ENCODE measurements at regions not wholly inside any gene's neighbourhood (a gene's known extent, or its start where the extent isn't known, plus 50 kb on each side); places are given as distances from the start of the nearest gene placed in this dataset.

GRCh38 chr2:129734343-129735034 lies 245.0 kb upstream of the RAB6C start:
- no peak for DNase-seq (ENCODE audit: low read depth in 6 of 9, low spot score in 9 of 9)
- Histone ChIP-seq H3K36me3 (ENCODE audit: control insufficient read depth in 2 of 2, insufficient read depth in 2 of 2, low read length in 1 of 2) (no peaks in the 10 kb centered on the region), H3K9me3 (ENCODE audit: control insufficient read depth in 2 of 2, insufficient read depth in 1 of 2, low read length in 1 of 2) (no peaks in the 10 kb centered on the region), H3K27ac (ENCODE audit: low read depth in 1 of 2, low read length in 1 of 2) (no peak overlapping the region), H3K4me3 (ENCODE audit: low read length in 2 of 2) (no peak overlapping the region), H3K4me1 (ENCODE audit: control insufficient read depth in 2 of 2, insufficient read depth in 2 of 2, low read length in 2 of 2) (no peaks in the 10 kb centered on the region), H3K27me3 (ENCODE audit: control insufficient read depth in 2 of 2, insufficient read depth in 1 of 2, low read length in 1 of 2) (no peaks in the 10 kb centered on the region)
- 95% methylated on average over 10 of the region's 10 CpGs for WGBS

GRCh38 chr2:129735576-129735975 lies 243.9 kb upstream of the RAB6C start:
- H3K27ac ChIP-seq (ENCODE audit: low read depth in 1 of 2, low read length in 1 of 2) = no peak overlapping the region
- no peak overlapping the region for H3K4me3 ChIP-seq (ENCODE audit: low read length in 2 of 2)
- H3K36me3 ChIP-seq (ENCODE audit: control insufficient read depth in 2 of 2, insufficient read depth in 2 of 2, low read length in 1 of 2) = no peaks in the 10 kb centered on the region
- WGBS = 96% methylated on average over 5 of the region's 6 CpGs
- no peaks in the 10 kb centered on the region for H3K27me3 ChIP-seq (ENCODE audit: control insufficient read depth in 2 of 2, insufficient read depth in 1 of 2, low read length in 1 of 2)
- no peaks in the 10 kb centered on the region for H3K9me3 ChIP-seq (ENCODE audit: control insufficient read depth in 2 of 2, insufficient read depth in 1 of 2, low read length in 1 of 2)
- H3K4me1 ChIP-seq (ENCODE audit: control insufficient read depth in 2 of 2, insufficient read depth in 2 of 2, low read length in 2 of 2) = no peaks in the 10 kb centered on the region
- no peak for DNase-seq (ENCODE audit: low read depth in 6 of 9, low spot score in 9 of 9)

GRCh38 chr2:129737660-129738527 lies 241.6 kb upstream of the RAB6C start:
- H3K4me3 ChIP-seq (ENCODE audit: low read length in 2 of 2) = no peak overlapping the region
- H3K27ac ChIP-seq (ENCODE audit: low read depth in 1 of 2, low read length in 1 of 2) = no peak overlapping the region
- no peaks in the 10 kb centered on the region for H3K27me3 ChIP-seq (ENCODE audit: control insufficient read depth in 2 of 2, insufficient read depth in 1 of 2, low read length in 1 of 2)
- no peaks in the 10 kb centered on the region for H3K36me3 ChIP-seq (ENCODE audit: control insufficient read depth in 2 of 2, insufficient read depth in 2 of 2, low read length in 1 of 2)
- DNase-seq (ENCODE audit: low read depth in 6 of 9, low spot score in 9 of 9) = no peak
- H3K4me1 ChIP-seq (ENCODE audit: control insufficient read depth in 2 of 2, insufficient read depth in 2 of 2, low read length in 2 of 2) = no peaks in the 10 kb centered on the region
- H3K9me3 ChIP-seq (ENCODE audit: control insufficient read depth in 2 of 2, insufficient read depth in 1 of 2, low read length in 1 of 2) = no peaks in the 10 kb centered on the region
- WGBS = 93% methylated on average over 15 of the region's 15 CpGs

- no peak overlapping the region for H3K27ac ChIP-seq (ENCODE audit: low read depth in 1 of 2, low read length in 1 of 2)
- no peaks in the 10 kb centered on the region for H3K4me1 ChIP-seq (ENCODE audit: control insufficient read depth in 2 of 2, insufficient read depth in 2 of 2, low read length in 2 of 2)
- no peaks in the 10 kb centered on the region for H3K36me3 ChIP-seq (ENCODE audit: control insufficient read depth in 2 of 2, insufficient read depth in 2 of 2, low read length in 1 of 2)
- no peak for DNase-seq (ENCODE audit: low read depth in 6 of 9, low spot score in 9 of 9)
- 98% methylated on average over 16 of the region's 16 CpGs for WGBS
- H3K9me3 ChIP-seq (ENCODE audit: control insufficient read depth in 2 of 2, insufficient read depth in 1 of 2, low read length in 1 of 2) = no peaks in the 10 kb centered on the region
- no peak overlapping the region for H3K4me3 ChIP-seq (ENCODE audit: low read length in 2 of 2)
- H3K27me3 ChIP-seq (ENCODE audit: control insufficient read depth in 2 of 2, insufficient read depth in 1 of 2, low read length in 1 of 2) = no peaks in the 10 kb centered on the region
Observed at GRCh38 chr2:129738799-129739198, 240.7 kb upstream of the RAB6C start.

GRCh38 chr2:129740504-129740903 lies 239.0 kb upstream of the RAB6C start:
- Histone ChIP-seq H3K4me1 (ENCODE audit: control insufficient read depth in 2 of 2, insufficient read depth in 2 of 2, low read length in 2 of 2) (no peaks in the 10 kb centered on the region), H3K27ac (ENCODE audit: low read depth in 1 of 2, low read length in 1 of 2) (no peak overlapping the region), H3K4me3 (ENCODE audit: low read length in 2 of 2) (no peak overlapping the region), H3K27me3 (ENCODE audit: control insufficient read depth in 2 of 2, insufficient read depth in 1 of 2, low read length in 1 of 2) (no peaks in the 10 kb centered on the region), H3K9me3 (ENCODE audit: control insufficient read depth in 2 of 2, insufficient read depth in 1 of 2, low read length in 1 of 2) (no peaks in the 10 kb centered on the region), H3K36me3 (ENCODE audit: control insufficient read depth in 2 of 2, insufficient read depth in 2 of 2, low read length in 1 of 2) (no peaks in the 10 kb centered on the region)
- WGBS = 87% methylated on average over 7 of the region's 7 CpGs
- no peak for DNase-seq (ENCODE audit: low read depth in 6 of 9, low spot score in 9 of 9)

GRCh38 chr2:129741165-129741564 lies 238.3 kb upstream of the RAB6C start:
- Histone ChIP-seq H3K27me3 (ENCODE audit: control insufficient read depth in 2 of 2, insufficient read depth in 1 of 2, low read length in 1 of 2) (no peaks in the 10 kb centered on the region), H3K9me3 (ENCODE audit: control insufficient read depth in 2 of 2, insufficient read depth in 1 of 2, low read length in 1 of 2) (no peaks in the 10 kb centered on the region), H3K4me1 (ENCODE audit: control insufficient read depth in 2 of 2, insufficient read depth in 2 of 2, low read length in 2 of 2) (no peaks in the 10 kb centered on the region), H3K27ac (ENCODE audit: low read depth in 1 of 2, low read length in 1 of 2) (no peak overlapping the region), H3K4me3 (ENCODE audit: low read length in 2 of 2) (no peak overlapping the region), H3K36me3 (ENCODE audit: control insufficient read depth in 2 of 2, insufficient read depth in 2 of 2, low read length in 1 of 2) (no peaks in the 10 kb centered on the region)
- DNase-seq (ENCODE audit: low read depth in 6 of 9, low spot score in 9 of 9) = no peak
- 92% methylated on average over 7 of the region's 7 CpGs for WGBS

- no peak for DNase-seq (ENCODE audit: low read depth in 6 of 9, low spot score in 9 of 9)
- Histone ChIP-seq H3K27me3 (ENCODE audit: control insufficient read depth in 2 of 2, insufficient read depth in 1 of 2, low read length in 1 of 2) (no peaks in the 10 kb centered on the region), H3K4me1 (ENCODE audit: control insufficient read depth in 2 of 2, insufficient read depth in 2 of 2, low read length in 2 of 2) (no peaks in the 10 kb centered on the region), H3K36me3 (ENCODE audit: control insufficient read depth in 2 of 2, insufficient read depth in 2 of 2, low read length in 1 of 2) (no peaks in the 10 kb centered on the region), H3K4me3 (ENCODE audit: low read length in 2 of 2) (no peak overlapping the region), H3K9me3 (ENCODE audit: control insufficient read depth in 2 of 2, insufficient read depth in 1 of 2, low read length in 1 of 2) (no peaks in the 10 kb centered on the region), H3K27ac (ENCODE audit: low read depth in 1 of 2, low read length in 1 of 2) (no peak overlapping the region)
- WGBS = 94% methylated on average over 12 of the region's 12 CpGs
Observed at GRCh38 chr2:129741623-129742022, 237.8 kb upstream of the RAB6C start.

- 97% methylated on average over 23 of the region's 23 CpGs for WGBS
Observed at GRCh38 chr2:129742415-129743180, 236.9 kb upstream of the RAB6C start.

GRCh38 chr2:129744141-129744540 lies 235.3 kb upstream of the RAB6C start:
- DNase-seq (ENCODE audit: low read depth in 6 of 9, low spot score in 9 of 9) = no peak
- no peaks in the 10 kb centered on the region for H3K9me3 ChIP-seq (ENCODE audit: control insufficient read depth in 2 of 2, insufficient read depth in 1 of 2, low read length in 1 of 2)

More at GRCh38 chr2:129742415-129743180, 236.9 kb upstream of the RAB6C start:
- Histone ChIP-seq H3K9me3 (ENCODE audit: control insufficient read depth in 2 of 2, insufficient read depth in 1 of 2, low read length in 1 of 2) (no peaks in the 10 kb centered on the region), H3K4me3 (ENCODE audit: low read length in 2 of 2) (no peak overlapping the region), H3K27ac (ENCODE audit: low read depth in 1 of 2, low read length in 1 of 2) (no peak overlapping the region), H3K4me1 (ENCODE audit: control insufficient read depth in 2 of 2, insufficient read depth in 2 of 2, low read length in 2 of 2) (peaks cover 0 to 1% of the 10 kb centered on the region in 2 donors), H3K27me3 (ENCODE audit: control insufficient read depth in 2 of 2, insufficient read depth in 1 of 2, low read length in 1 of 2) (no peaks in the 10 kb centered on the region), H3K36me3 (ENCODE audit: control insufficient read depth in 2 of 2, insufficient read depth in 2 of 2, low read length in 1 of 2) (no peaks in the 10 kb centered on the region)
- no peak for DNase-seq (ENCODE audit: low read depth in 6 of 9, low spot score in 9 of 9)

More at GRCh38 chr2:129744141-129744540, 235.3 kb upstream of the RAB6C start:
- Histone ChIP-seq H3K27me3 (ENCODE audit: control insufficient read depth in 2 of 2, insufficient read depth in 1 of 2, low read length in 1 of 2) (no peaks in the 10 kb centered on the region), H3K36me3 (ENCODE audit: control insufficient read depth in 2 of 2, insufficient read depth in 2 of 2, low read length in 1 of 2) (no peaks in the 10 kb centered on the region), H3K27ac (ENCODE audit: low read depth in 1 of 2, low read length in 1 of 2) (no peak overlapping the region), H3K4me3 (ENCODE audit: low read length in 2 of 2) (no peak overlapping the region), H3K4me1 (ENCODE audit: control insufficient read depth in 2 of 2, insufficient read depth in 2 of 2, low read length in 2 of 2) (peaks cover 0 to 8% of the 10 kb centered on the region in 2 donors)
- WGBS = 97% methylated on average over 7 of the region's 7 CpGs

Measured in thymus (tissue), 11 donors.